Ascending aorta (tissue), 2 donors: ENCODE measurements at regions not wholly inside any gene's neighbourhood (a gene's known extent, or its start where the extent isn't known, plus 50 kb on each side); places are given as distances from the start of the nearest gene placed in this dataset.

ENCODE experiments used
- DNase-seq, 2 donors: peaks; one replicate each; pipeline ENCODE4 v3.0.0-alpha.2; 2019; ENCODE audit warnings: low spot score in 2 of 2
- H3K27ac ChIP-seq, 2 donors: fragments of 200-600 bp; sonication (generic); one replicate each; pipeline ENCODE4 v1.5.1; 2016 to 2017; ENCODE audit warnings: mild to moderate bottlenecking in 1 of 2
- H3K27me3 ChIP-seq: fragments of 200-600 bp; sonication (generic); one replicate; pipeline ENCODE4 v1.5.1; 2017
- H3K36me3 ChIP-seq, 2 donors: fragments of 200-600 bp; sonication (generic); one replicate each; pipeline ENCODE4 v1.5.1; 2016
- H3K4me1 ChIP-seq, 2 donors: fragments of 200-600 bp; sonication (generic); one replicate each; pipeline ENCODE4 v1.5.1; 2016 to 2017; ENCODE audit warnings: mild to moderate bottlenecking in 1 of 2
- H3K4me3 ChIP-seq, 2 donors: fragments of 200-600 bp; sonication (generic); one replicate each; pipeline ENCODE4 v1.5.1; 2016 to 2017; ENCODE audit warnings: mild to moderate bottlenecking in 1 of 2
- H3K9me3 ChIP-seq, 2 donors: fragments of 200-600 bp; sonication (generic); one replicate each; pipeline ENCODE4 v1.5.1; 2016
- CTCF ChIP-seq, 3 experiments: fragments of 200-600 bp in 2 of 3; fragments of 450-650 bp in 1 of 3; sonication (generic) in 2 of 3; IDR thresholded peaks; one replicate each; pipeline ENCODE4 v1.5.1; 2016 to 2019; ENCODE audit warnings: antibody characterized with exemption in 3 of 3, mild to moderate bottlenecking in 1 of 3, moderate library complexity in 1 of 3
- intact Hi-C: fragments of 100-400 bp; cut with DNase I; formaldehyde crosslinking; loops from one replicate; pipeline ENCODE4 v1.15.1; 2023

GRCh38 chr2:126463892-126464674 is 191.9 kb upstream of the GYPC start:
- no peak overlapping the region for H3K4me3 ChIP-seq
- no peak overlapping the region for H3K27ac ChIP-seq
- H3K27me3 ChIP-seq: no peaks in the 10 kb centered on the region
- DNase-seq: no peak
- no peaks in the 10 kb centered on the region for H3K36me3 ChIP-seq
- H3K9me3 ChIP-seq: no peaks in the 10 kb centered on the region
- intact Hi-C loops: no loop called here
- no peak for TF ChIP-seq CTCF (IDR thresholded peaks at IDR 0.05)
- H3K4me1 ChIP-seq: no peaks in the 10 kb centered on the region

GRCh38 chr2:126467367-126468054 is 188.4 kb upstream of the GYPC start:
- H3K27me3 ChIP-seq: no peaks in the 10 kb centered on the region
- intact Hi-C loops: no loop called here
- no peak for TF ChIP-seq CTCF (IDR thresholded peaks at IDR 0.05)
- no peak overlapping the region for H3K4me3 ChIP-seq
- no peak overlapping the region for H3K27ac ChIP-seq
- H3K36me3 ChIP-seq: no peaks in the 10 kb centered on the region
- no peaks in the 10 kb centered on the region for H3K4me1 ChIP-seq
- no peak for DNase-seq
- no peaks in the 10 kb centered on the region for H3K9me3 ChIP-seq

GRCh38 chr2:126475031-126475430 is 180.9 kb upstream of the GYPC start:
- H3K4me3 ChIP-seq: no peak overlapping the region
- no peak for TF ChIP-seq CTCF (IDR thresholded peaks at IDR 0.05)
- no peak for DNase-seq
- no peak overlapping the region for H3K27ac ChIP-seq
- no peaks in the 10 kb centered on the region for H3K4me1 ChIP-seq
- intact Hi-C loops: no loop called here
- no peaks in the 10 kb centered on the region for H3K36me3 ChIP-seq
- no peaks in the 10 kb centered on the region for H3K27me3 ChIP-seq
- no peaks in the 10 kb centered on the region for H3K9me3 ChIP-seq

GRCh38 chr2:126476691-126477090 is 179.3 kb upstream of the GYPC start:
- Histone ChIP-seq H3K27me3 (no peaks in the 10 kb centered on the region), H3K27ac (no peak overlapping the region), H3K4me3 (no peak overlapping the region), H3K4me1 (no peaks in the 10 kb centered on the region), H3K36me3 (no peaks in the 10 kb centered on the region), H3K9me3 (no peaks in the 10 kb centered on the region)
- intact Hi-C loops: no loop called here
- DNase-seq: no peak
- TF ChIP-seq CTCF (IDR thresholded peaks at IDR 0.05): no peak

GRCh38 chr2:126480033-126480432 is 175.9 kb upstream of the GYPC start:
- no peak for TF ChIP-seq CTCF (IDR thresholded peaks at IDR 0.05)
- Histone ChIP-seq H3K4me1 (no peaks in the 10 kb centered on the region), H3K4me3 (no peak overlapping the region), H3K27ac (no peak overlapping the region), H3K9me3 (no peaks in the 10 kb centered on the region), H3K36me3 (no peaks in the 10 kb centered on the region), H3K27me3 (no peaks in the 10 kb centered on the region)
- intact Hi-C loops: no loop called here
- DNase-seq: no peak
